GM21576 (cell line): ENCODE measurements at regions not wholly inside any gene's neighbourhood (a gene's known extent, or its start where the extent isn't known, plus 50 kb on each side); places are given as distances from the start of the nearest gene placed in this dataset.

Source experiments
- ATAC-seq: cut with Tn5 transposase; IDR thresholded peaks from one replicate; pipeline ENCODE4 v1.9.1; 2021; ENCODE audit warnings: mild to moderate bottlenecking, moderate library complexity; ENCODE audit not compliant: unreplicated experiment

GRCh38 chr16:51039638-51040331 is 111.3 kb downstream of the SALL1 start:
- ATAC-seq, result no peak

- no peak for ATAC-seq
These were observed 115.4 kb downstream of the SALL1 start for GRCh38 chr16:51035711-51036110.

DNA sequence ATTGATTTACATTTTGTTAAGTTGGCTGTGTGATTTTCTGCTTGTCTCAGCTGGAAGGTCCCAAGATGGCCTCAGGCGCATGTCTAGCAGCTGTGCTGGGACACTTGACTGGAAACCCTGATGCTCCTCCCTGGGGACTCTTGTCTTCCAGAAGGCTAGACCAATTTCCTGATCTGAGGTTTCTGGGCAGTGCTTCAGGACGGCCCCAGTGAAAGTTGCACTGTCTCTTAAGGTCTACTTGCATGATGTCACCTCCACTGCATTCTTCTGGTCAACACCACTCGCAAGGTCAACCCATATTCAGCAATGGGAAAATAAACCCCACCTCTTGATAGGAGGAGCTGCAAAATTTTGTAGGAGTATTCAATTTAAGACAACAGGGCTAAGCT is 116.0 kb downstream of the SALL1 start:
- ATAC-seq, result no peak

- ATAC-seq, result no peak
These were observed 116.5 kb downstream of the SALL1 start for GRCh38 chr16:51034481-51035109.

DNA sequence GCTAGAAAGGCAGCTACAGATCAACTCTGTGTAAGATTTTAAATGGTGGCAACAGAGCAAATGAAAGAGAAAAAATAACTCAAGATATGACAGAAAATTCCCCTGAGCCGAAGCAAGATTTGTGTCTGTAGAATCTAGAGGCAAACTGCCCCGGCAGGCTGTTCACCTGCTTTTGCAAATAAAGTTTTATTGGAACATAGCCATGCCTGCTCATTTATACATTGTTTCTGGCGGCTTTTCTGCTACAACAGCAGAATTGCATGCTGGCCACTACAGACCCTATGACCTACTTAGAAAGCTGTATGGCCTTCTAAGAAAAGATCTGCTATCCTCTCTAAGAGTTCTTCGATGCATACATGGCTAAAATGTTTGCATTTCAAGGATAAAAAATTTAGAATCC is 119.5 kb downstream of the SALL1 start:
- ATAC-seq, result no peak

GRCh38 chr16:51030516-51030915 is 120.6 kb downstream of the SALL1 start:
- no peak for ATAC-seq

GRCh38 chr16:51025588-51026290 is 125.3 kb downstream of the SALL1 start:
- ATAC-seq, result no peak

- ATAC-seq, result no peak
These were observed 126.4 kb downstream of the SALL1 start for GRCh38 chr16:51024703-51025102.

DNA sequence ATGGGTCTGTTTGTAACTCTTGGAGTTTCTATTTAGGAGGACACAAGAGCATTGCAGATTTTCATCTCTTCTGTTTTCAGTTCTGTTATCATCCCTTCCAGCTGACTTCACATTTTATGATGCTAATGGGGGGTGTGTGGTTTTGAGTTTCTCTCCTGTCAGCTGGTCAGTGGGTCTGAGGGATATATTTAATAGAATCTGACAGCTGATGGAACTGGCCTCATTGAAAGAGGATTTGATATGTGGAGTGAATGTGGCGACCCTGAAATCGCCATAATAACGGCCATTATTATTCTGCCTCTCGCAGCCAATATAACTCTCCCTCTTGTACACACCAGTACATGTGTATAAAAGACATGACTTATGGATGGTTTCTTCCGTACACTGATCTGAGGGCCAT is 128.1 kb downstream of the SALL1 start:
- ATAC-seq, result no peak

- ATAC-seq, result no peak
These were observed 131.5 kb downstream of the SALL1 start for GRCh38 chr16:51019617-51020016.

DNA sequence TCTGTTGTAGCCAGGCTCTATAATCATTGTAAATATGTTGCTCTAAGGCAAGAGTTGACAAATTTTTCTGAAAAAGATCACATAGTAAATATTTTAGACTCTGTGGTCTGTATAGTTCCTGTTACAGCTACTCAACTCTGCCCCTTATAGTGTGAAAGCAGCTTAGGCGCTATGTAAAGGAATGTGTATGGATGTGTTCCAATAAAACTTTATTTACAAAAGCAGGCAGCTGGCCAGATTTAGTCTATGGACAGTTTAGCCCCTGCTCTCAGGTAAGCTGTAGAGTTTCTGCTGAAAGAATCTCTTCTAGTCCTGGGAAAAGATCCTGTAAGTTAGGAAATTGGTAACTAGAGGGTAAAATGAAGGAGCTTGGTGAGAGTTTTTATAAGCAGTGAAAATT is 133.1 kb downstream of the SALL1 start:
- ATAC-seq, result no peak

- ATAC-seq, result no peak
These were observed 138.7 kb downstream of the SALL1 start for GRCh38 chr16:51012396-51012795.

DNA sequence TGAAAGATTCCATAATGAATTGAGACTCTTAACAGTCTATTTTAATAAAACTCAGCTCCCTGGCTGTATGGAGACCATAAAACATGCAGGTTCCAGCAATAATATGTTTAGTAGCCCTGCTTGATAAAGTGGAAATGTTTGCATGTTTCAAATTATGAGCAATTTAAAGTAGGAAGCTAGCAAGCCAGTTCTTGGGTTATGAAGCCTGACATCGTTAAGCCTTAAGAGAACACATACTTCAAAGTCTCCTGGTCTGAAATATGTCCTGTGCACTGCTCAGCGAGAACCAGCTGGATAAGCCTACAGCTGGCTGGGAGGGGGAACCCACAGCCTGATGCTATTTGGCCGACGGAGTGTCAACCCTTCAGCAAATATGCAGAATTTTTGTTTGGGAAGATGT is 140.3 kb downstream of the SALL1 start:
- ATAC-seq, result no peak

- no peak for ATAC-seq
These were observed 141.3 kb downstream of the SALL1 start for GRCh38 chr16:51009813-51010212.

GRCh38 chr16:51009359-51009758 is 141.7 kb downstream of the SALL1 start:
- ATAC-seq, result no peak

- ATAC-seq, result no peak
These were observed 142.5 kb downstream of the SALL1 start for GRCh38 chr16:51008607-51009006.

GRCh38 chr16:51008037-51008436 is 143.0 kb downstream of the SALL1 start:
- no peak for ATAC-seq

GRCh38 chr16:51003850-51004566 is 147.1 kb downstream of the SALL1 start:
- ATAC-seq, result no peak

- ATAC-seq, result no peak
These were observed 148.1 kb downstream of the SALL1 start for GRCh38 chr16:51002881-51003490.

DNA sequence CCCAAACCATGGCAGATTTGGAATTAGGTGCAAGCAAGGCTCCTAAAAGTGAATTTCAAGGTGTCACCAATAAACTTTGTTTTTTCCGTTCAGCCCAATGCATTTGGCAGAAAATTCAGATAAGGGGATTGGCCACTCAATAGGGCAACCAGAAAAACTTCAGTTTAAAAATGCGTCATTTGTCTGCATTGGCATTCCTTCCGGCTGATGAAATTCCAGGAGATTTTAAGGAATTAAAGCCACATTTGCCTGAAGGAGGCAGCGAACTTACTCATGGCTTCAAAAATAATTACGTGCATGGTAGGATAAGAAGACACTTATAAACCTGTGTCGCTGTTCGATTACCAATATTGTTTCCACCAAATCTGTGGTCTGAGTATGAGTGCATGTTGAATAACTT is 151.9 kb downstream of the SALL1 start:
- no peak for ATAC-seq

DNA sequence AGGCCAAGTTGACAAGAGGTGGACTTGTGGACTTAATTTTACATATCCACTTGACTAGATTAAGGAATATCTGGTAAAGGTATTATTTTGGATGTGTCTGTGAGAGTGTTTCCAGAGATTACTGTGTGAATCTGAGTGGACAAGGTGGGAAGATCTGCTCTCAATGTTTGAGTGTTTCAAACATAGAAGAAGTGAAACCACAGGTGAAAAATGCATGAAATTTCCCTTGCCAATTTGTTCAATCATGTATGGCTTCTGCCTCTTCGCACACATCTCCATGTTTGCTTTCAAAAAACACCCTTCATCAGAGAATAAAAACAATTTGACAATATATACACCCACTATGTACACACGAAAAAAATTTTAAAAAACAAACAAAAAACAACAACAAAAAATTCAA is 152.7 kb downstream of the SALL1 start:
- no peak for ATAC-seq
